HCT116 (cell line): ENCODE measurements at regions not wholly inside any gene's neighbourhood (a gene's known extent, or its start where the extent isn't known, plus 50 kb on each side); places are given as distances from the start of the nearest gene placed in this dataset.

ENCODE experiments used
- ATAC-seq: fragments of 200-7000 bp; cut with Tn5 transposase; 2 replicates; pipeline ENCODE4 v1.9.1; 2020; ENCODE audit warnings: mild to moderate bottlenecking, moderate library complexity
- BruUV-seq: library from RNA; stranded (reverse); fragments of 400-500 nt; replicated peaks from 2 replicates; lab custom pipeline; 2021; lab: Mats Ljungman, UMichigan
- CTCF ChIA-PET: fragments of 300-600 bp; sonication (Branson Sonifier 250); formaldehyde crosslinking; loops from one replicate; lab custom pipeline; 2021; ENCODE audit warnings: antibody characterized with exemption; lab: Charles Lee
- POLR2A ChIA-PET: fragments of 300-600, 350-600 bp; sonication (Branson Sonifier 250); formaldehyde crosslinking; loops from one replicate; lab custom pipeline; 2021; ENCODE audit warnings: antibody characterized with exemption; lab: Charles Lee
- RAD21 ChIA-PET, 2 experiments: fragments of 300-600 bp; sonication (Branson Sonifier 250); formaldehyde crosslinking; loops; one replicate each; lab custom pipeline; 2023; ENCODE audit warnings: low total read pairs in 2 of 2; ENCODE audit not compliant: uncharacterized antibody in 2 of 2, unreplicated experiment in 2 of 2, low non-redundant PET in 1 of 2; lab: Charles Lee
- DNase-seq: peaks from one replicate; pipeline ENCODE4 v3.0.0-alpha.2; 2010; ENCODE audit warnings: low read depth, low spot score
- H2AFZ ChIP-seq: fragments of 200-600 bp; shearing (Covaris generic), sonication (generic); 2 replicates; pipeline ENCODE4 v1.6.1; 2017; ENCODE audit warnings: low read depth, mixed run types, mixed read lengths, antibody characterized with exemption, low read length; ENCODE audit not compliant: poor library complexity, severe bottlenecking
- H3K27ac ChIP-seq: 2 replicates; pipeline ENCODE4 v1.5.1; 2012; ENCODE audit warnings: low read depth, low read length
- H3K27me3 ChIP-seq: fragments of 200-600 bp; sonication (generic); 2 replicates; pipeline ENCODE4 v1.6.1; 2016; ENCODE audit warnings: mixed run types, low read length, mixed read lengths; ENCODE audit not compliant: insufficient read depth
- H3K36me3 ChIP-seq, 2 experiments: fragments of 200-500 bp in 1 of 2; fragments of 200-600 bp in 1 of 2; sonication (Bioruptor generic) in 1 of 2; sonication (generic) in 1 of 2; 2 replicates each; pipeline versions ENCODE4 v1.5.1 to v1.6.1; 2014 to 2016; ENCODE audit warnings: low read length in 2 of 2, inconsistent platforms in 1 of 2, mixed read lengths in 1 of 2, mixed run types in 1 of 2; ENCODE audit not compliant: insufficient read depth in 2 of 2, control insufficient read depth in 1 of 2
- H3K4me1 ChIP-seq, 2 experiments: fragments of 200-600 bp in 1 of 2; sonication (generic) in 1 of 2; 2 replicates each; pipeline versions ENCODE4 v1.5.1 to v1.6.1; 2012 to 2017; ENCODE audit warnings: low read length in 2 of 2, inconsistent platforms in 1 of 2, mild to moderate bottlenecking in 1 of 2, mixed read lengths in 1 of 2, mixed run types in 1 of 2, moderate library complexity in 1 of 2; ENCODE audit not compliant: insufficient read depth in 2 of 2, control insufficient read depth in 1 of 2
- H3K4me2 ChIP-seq: fragments of 200-600 bp; sonication (generic); 2 replicates; pipeline ENCODE4 v1.6.1; 2017; ENCODE audit warnings: mixed run types, low read length, mixed read lengths
- H3K4me3 ChIP-seq, 2 experiments: fragments of 200-600 bp in 1 of 2; sonication (generic) in 1 of 2; replicated peaks in 1 of 2; 2 replicates each; pipeline ENCODE4 v1.5.1; 2011 to 2016; ENCODE audit warnings: low read length in 2 of 2, control low read depth in 1 of 2, low read depth in 1 of 2, mild to moderate bottlenecking in 1 of 2, mixed read lengths in 1 of 2, mixed run types in 1 of 2
- H3K79me2 ChIP-seq: fragments of 200-600 bp; sonication (generic); 2 replicates; pipeline ENCODE4 v1.6.1; 2017; ENCODE audit warnings: mild to moderate bottlenecking, mixed run types, low read length, moderate library complexity, mixed read lengths; ENCODE audit not compliant: insufficient read depth
- H3K9ac ChIP-seq: fragments of 200-600 bp; sonication (generic); 2 replicates; pipeline ENCODE4 v1.6.1; 2016; ENCODE audit warnings: low read length, mixed read lengths
- H3K9me2 ChIP-seq: fragments of 200-600 bp; sonication (generic), shearing (Covaris generic); 2 replicates; pipeline ENCODE4 v1.6.1; 2017; ENCODE audit warnings: mixed run types, mild to moderate bottlenecking, moderate library complexity; ENCODE audit not compliant: insufficient read depth
- H3K9me3 ChIP-seq, 2 experiments: fragments of 200-500 bp in 1 of 2; fragments of 200-600 bp in 1 of 2; sonication (Bioruptor generic) in 1 of 2; sonication (generic) in 1 of 2; 2 replicates each; pipeline ENCODE4 v1.6.1; 2014 to 2017; ENCODE audit warnings: low read length in 2 of 2, mixed read lengths in 2 of 2, inconsistent platforms in 1 of 2, low read depth in 1 of 2, mild to moderate bottlenecking in 1 of 2, mixed run types in 1 of 2, moderate library complexity in 1 of 2; ENCODE audit not compliant: control insufficient read depth in 1 of 2, insufficient read depth in 1 of 2
- H4K20me1 ChIP-seq: fragments of 200-600 bp; sonication (generic), shearing (Covaris generic); 2 replicates; pipeline ENCODE4 v1.6.1; 2017; ENCODE audit warnings: mixed run types, mild to moderate bottlenecking, moderate library complexity; ENCODE audit not compliant: insufficient read depth
- CBX3 ChIP-seq: IDR thresholded peaks from 2 replicates; pipeline ENCODE4 v1.6.1; 2012; ENCODE audit warnings: low read depth
- EZH2 ChIP-seq: fragments of 200-600 bp; sonication (generic); IDR thresholded peaks from 2 replicates; pipeline ENCODE4 v1.6.1; 2017; ENCODE audit warnings: antibody characterized with exemption, mixed run types
- EZH2phosphoT487 ChIP-seq: fragments of 200-600 bp; IDR thresholded peaks from 2 replicates; pipeline ENCODE4 v1.6.1; 2018; ENCODE audit warnings: antibody characterized with exemption, borderline replicate concordance
- YY1 ChIP-seq: IDR thresholded peaks from 2 replicates; pipeline ENCODE4 v1.6.1; 2011; ENCODE audit warnings: low read length, low read depth, moderate library complexity, mild to moderate bottlenecking; ENCODE audit not compliant: insufficient replicate concordance; ENCODE audit errors: extremely low read depth
- intact Hi-C: fragments of 100-400 bp; cut with micrococcal nuclease; formaldehyde crosslinking; loops from 2 replicates; pipeline ENCODE4 v1.10.0; 2022
- TF ChIP-seq, protein P1 (sequence below): IDR thresholded peaks from 2 replicates; pipeline ENCODE4 v1.6.1; 2012; ENCODE audit warnings: low read depth
- TF ChIP-seq, protein P2 (sequence below): IDR thresholded peaks from 2 replicates; pipeline ENCODE4 v1.6.1; 2011; ENCODE audit warnings: mild to moderate bottlenecking, low read length, moderate library complexity; ENCODE audit not compliant: insufficient replicate concordance; ENCODE audit errors: extremely low read depth

DNA sequence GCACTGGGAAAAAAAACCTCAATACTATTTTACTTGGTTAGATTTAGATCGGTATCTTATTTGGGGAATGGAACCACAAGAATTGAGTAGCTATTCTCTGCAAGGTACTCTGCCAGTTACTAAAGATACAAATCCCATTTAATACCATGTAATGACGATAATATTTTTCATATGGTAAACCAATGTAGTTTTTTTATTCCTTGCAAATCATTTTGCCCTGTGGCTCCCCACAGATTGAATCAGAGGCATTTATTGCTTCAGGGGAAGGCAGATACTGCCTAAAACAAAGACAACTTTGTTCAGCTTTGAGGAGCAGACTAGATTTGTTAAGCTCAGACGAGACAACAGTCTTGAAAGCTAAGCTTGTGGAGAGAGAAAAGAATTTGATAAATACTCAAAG is 226.7 kb upstream of the RUNX1 start (continued):
- TF ChIP-seq, protein P1, sequence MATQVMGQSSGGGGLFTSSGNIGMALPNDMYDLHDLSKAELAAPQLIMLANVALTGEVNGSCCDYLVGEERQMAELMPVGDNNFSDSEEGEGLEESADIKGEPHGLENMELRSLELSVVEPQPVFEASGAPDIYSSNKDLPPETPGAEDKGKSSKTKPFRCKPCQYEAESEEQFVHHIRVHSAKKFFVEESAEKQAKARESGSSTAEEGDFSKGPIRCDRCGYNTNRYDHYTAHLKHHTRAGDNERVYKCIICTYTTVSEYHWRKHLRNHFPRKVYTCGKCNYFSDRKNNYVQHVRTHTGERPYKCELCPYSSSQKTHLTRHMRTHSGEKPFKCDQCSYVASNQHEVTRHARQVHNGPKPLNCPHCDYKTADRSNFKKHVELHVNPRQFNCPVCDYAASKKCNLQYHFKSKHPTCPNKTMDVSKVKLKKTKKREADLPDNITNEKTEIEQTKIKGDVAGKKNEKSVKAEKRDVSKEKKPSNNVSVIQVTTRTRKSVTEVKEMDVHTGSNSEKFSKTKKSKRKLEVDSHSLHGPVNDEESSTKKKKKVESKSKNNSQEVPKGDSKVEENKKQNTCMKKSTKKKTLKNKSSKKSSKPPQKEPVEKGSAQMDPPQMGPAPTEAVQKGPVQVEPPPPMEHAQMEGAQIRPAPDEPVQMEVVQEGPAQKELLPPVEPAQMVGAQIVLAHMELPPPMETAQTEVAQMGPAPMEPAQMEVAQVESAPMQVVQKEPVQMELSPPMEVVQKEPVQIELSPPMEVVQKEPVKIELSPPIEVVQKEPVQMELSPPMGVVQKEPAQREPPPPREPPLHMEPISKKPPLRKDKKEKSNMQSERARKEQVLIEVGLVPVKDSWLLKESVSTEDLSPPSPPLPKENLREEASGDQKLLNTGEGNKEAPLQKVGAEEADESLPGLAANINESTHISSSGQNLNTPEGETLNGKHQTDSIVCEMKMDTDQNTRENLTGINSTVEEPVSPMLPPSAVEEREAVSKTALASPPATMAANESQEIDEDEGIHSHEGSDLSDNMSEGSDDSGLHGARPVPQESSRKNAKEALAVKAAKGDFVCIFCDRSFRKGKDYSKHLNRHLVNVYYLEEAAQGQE, result no peak
- TF ChIP-seq EZH2, result no peak
- TF ChIP-seq EZH2phosphoT487, result no peak
- TF ChIP-seq, protein P2, sequence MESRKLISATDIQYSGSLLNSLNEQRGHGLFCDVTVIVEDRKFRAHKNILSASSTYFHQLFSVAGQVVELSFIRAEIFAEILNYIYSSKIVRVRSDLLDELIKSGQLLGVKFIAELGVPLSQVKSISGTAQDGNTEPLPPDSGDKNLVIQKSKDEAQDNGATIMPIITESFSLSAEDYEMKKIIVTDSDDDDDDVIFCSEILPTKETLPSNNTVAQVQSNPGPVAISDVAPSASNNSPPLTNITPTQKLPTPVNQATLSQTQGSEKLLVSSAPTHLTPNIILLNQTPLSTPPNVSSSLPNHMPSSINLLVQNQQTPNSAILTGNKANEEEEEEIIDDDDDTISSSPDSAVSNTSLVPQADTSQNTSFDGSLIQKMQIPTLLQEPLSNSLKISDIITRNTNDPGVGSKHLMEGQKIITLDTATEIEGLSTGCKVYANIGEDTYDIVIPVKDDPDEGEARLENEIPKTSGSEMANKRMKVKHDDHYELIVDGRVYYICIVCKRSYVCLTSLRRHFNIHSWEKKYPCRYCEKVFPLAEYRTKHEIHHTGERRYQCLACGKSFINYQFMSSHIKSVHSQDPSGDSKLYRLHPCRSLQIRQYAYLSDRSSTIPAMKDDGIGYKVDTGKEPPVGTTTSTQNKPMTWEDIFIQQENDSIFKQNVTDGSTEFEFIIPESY, result no peak
- TF ChIP-seq, all 23 proteins: peak for 0

DNA sequence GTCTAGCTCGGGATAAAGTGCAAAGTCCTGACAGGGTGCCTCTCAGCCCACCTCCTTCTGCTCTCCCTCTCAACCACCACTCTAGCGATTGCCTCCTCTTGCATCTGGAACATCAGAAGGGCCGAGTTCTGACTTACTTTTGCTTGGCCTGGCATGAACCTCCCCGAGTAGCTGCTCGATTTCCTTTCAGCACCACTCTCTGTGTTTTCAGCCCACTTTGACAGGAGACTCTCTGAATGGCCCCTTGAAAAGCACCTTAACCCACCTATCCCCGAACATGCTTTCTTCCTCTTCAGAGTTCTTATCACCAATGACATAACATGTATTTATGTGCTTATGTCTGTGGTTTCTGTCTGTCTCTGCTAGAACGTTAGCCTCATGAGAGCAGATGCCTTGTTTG is 225.8 kb upstream of the RUNX1 start:
- H3K4me2 ChIP-seq, result no peak overlapping the region
- no peak overlapping the region for H3K27ac ChIP-seq

More for the DNA sequence above, 225.8 kb upstream of the RUNX1 start:
- intact Hi-C loops, result no loop called here
- H3K9me3 ChIP-seq, result no peaks in the 10 kb centered on the region
- H3K4me3 ChIP-seq, result no peak overlapping the region
- H2AFZ ChIP-seq, result no peak overlapping the region
- ChIA-PET POLR2A (no interaction called here), RAD21 (no interaction called here), CTCF (no interaction called here)
- DNase-seq (no peak), ATAC-seq (no peak)
- TF ChIP-seq YY1 (no peak), CBX3 (no peak)
- H3K36me3 ChIP-seq, result no peaks in the 10 kb centered on the region
- H3K9me2 ChIP-seq, result no peaks in the 10 kb centered on the region
- no peak overlapping the region for H3K9ac ChIP-seq
- BruUV-seq, result no TSS peak
- no peaks in the 10 kb centered on the region for H3K79me2 ChIP-seq
- H4K20me1 ChIP-seq, result no peaks in the 10 kb centered on the region
- no peaks in the 10 kb centered on the region for H3K27me3 ChIP-seq
- H3K4me1 ChIP-seq, result peaks cover 2 to 9% of the 10 kb centered on the region in 2 experiments; a peak in 2 of 4 replicates
